Karpas-422 (cell line): ENCODE measurements at regions not wholly inside any gene's neighbourhood (a gene's known extent, or its start where the extent isn't known, plus 50 kb on each side); places are given as distances from the start of the nearest gene placed in this dataset.

Experiments used
- DNase-seq: peaks from one replicate; pipeline ENCODE4 v3.0.0-alpha.2; 2015
- H2AFZ ChIP-seq: fragments of 200-600 bp; sonication (generic); 2 replicates; pipeline ENCODE4 v1.6.1; 2014; ENCODE audit warnings: antibody characterized with exemption, low read length, mixed read lengths
- H3K27ac ChIP-seq: fragments of 200-600 bp; sonication (generic); 2 replicates; pipeline ENCODE4 v1.5.1; 2014; ENCODE audit warnings: mild to moderate bottlenecking, low read length, moderate library complexity
- H3K27me3 ChIP-seq: fragments of 200-600 bp; sonication (generic); 2 replicates; pipeline ENCODE4 v1.6.1; 2014; ENCODE audit warnings: low read length, mixed read lengths
- H3K36me3 ChIP-seq: fragments of 200-600 bp; sonication (generic); 2 replicates; pipeline ENCODE4 v1.6.1; 2014; ENCODE audit warnings: low read length, mixed read lengths; ENCODE audit not compliant: insufficient read depth
- H3K4me1 ChIP-seq: fragments of 200-600 bp; sonication (generic); 2 replicates; pipeline ENCODE4 v1.6.1; 2014; ENCODE audit warnings: mild to moderate bottlenecking, low read length, mixed read lengths
- H3K4me2 ChIP-seq: fragments of 200-600 bp; sonication (generic); 2 replicates; pipeline ENCODE4 v1.6.1; 2014; ENCODE audit warnings: low read length, low read depth, mild to moderate bottlenecking; ENCODE audit not compliant: poor library complexity, severe bottlenecking
- H3K4me3 ChIP-seq: fragments of 200-600 bp; sonication (generic); 2 replicates; pipeline ENCODE4 v1.5.1; 2014; ENCODE audit warnings: mild to moderate bottlenecking, antibody characterized with exemption, low read length, mixed read lengths
- H3K79me2 ChIP-seq: fragments of 200-600 bp; sonication (generic); 2 replicates; pipeline ENCODE4 v1.6.1; 2014; ENCODE audit warnings: mild to moderate bottlenecking, low read length, mixed read lengths
- H3K9ac ChIP-seq: fragments of 200-600 bp; sonication (generic); 2 replicates; pipeline ENCODE4 v1.6.0; 2014; ENCODE audit warnings: low read length
- H3K9me2 ChIP-seq: fragments of 200-600 bp; sonication (generic), shearing (Covaris generic); replicated peaks from 2 replicates; pipeline ENCODE4 v1.6.0; 2014; ENCODE audit warnings: mild to moderate bottlenecking, low read length, moderate library complexity; ENCODE audit not compliant: insufficient read depth
- H3K9me3 ChIP-seq: fragments of 300-700, 200-600 bp; sonication (generic); 2 replicates; pipeline ENCODE4 v1.6.1; 2014; ENCODE audit warnings: low read length, mixed read lengths
- H4K20me1 ChIP-seq: fragments of 200-600 bp; sonication (generic); 2 replicates; pipeline ENCODE4 v1.6.1; 2014; ENCODE audit warnings: mild to moderate bottlenecking, antibody characterized with exemption, low read length, low read depth; ENCODE audit not compliant: insufficient read depth

DNA sequence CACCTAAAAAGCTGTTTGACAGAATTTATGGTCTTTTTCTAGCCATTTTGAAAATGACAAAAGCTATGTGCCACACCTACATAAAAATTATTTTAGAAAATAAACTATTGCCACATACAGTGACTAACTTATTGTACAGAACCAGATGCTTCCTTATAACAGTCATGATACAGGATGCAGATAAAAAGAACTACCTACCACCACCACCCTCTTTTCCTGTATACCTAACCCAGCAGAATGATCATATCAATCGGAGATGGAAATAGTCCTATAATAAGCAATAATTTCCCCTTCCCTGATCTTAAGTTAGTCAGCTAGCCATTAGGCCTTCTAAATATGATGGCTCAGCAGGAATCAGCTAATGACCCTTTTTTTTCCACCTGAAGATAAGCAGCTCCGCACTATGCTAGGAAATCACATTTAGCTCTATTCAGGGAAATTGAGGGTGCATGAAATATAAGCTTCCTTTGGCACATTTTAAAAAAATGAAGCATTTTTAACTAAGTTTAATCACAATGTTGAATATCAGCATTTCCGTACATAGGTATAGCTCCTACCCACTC lies 155.5 kb upstream of the SETMAR start:
- no peak overlapping the region for H3K9ac ChIP-seq
- no peaks in the 10 kb centered on the region for H3K9me2 ChIP-seq
- no peaks in the 10 kb centered on the region for H3K79me2 ChIP-seq
- no peak overlapping the region for H3K27ac ChIP-seq
- H3K9me3 ChIP-seq = no peaks in the 10 kb centered on the region
- no peak overlapping the region for H3K4me3 ChIP-seq
- H3K27me3 ChIP-seq = no peaks in the 10 kb centered on the region
- no peaks in the 10 kb centered on the region for H4K20me1 ChIP-seq
- no peak for DNase-seq
- H2AFZ ChIP-seq = no peak overlapping the region
- no peaks in the 10 kb centered on the region for H3K36me3 ChIP-seq
- no peaks in the 10 kb centered on the region for H3K4me1 ChIP-seq
- no peak overlapping the region for H3K4me2 ChIP-seq

DNA sequence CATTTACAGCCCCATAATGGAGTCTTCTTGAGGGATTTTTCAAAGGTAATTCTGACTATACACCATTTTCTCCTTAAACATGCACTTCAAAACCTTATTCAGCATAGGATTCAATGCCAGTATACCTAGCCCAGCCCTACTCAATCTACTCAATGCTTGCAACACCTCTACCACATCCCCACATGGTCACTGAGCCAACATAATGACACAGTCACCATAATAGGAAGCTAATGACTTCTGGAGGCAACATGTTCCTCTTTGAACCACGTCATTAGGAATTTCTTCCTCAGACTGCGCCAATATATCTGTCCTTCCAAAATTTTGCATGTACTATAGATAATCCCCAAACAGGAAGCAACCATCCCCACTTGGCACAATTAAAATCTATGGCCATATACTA lies 153.9 kb upstream of the SETMAR start:
- Histone ChIP-seq H3K4me2 (no peak overlapping the region), H3K9ac (no peak overlapping the region), H3K36me3 (no peaks in the 10 kb centered on the region), H3K79me2 (no peaks in the 10 kb centered on the region), H3K4me1 (no peaks in the 10 kb centered on the region), H3K9me2 (no peaks in the 10 kb centered on the region), H4K20me1 (no peaks in the 10 kb centered on the region), H3K27ac (no peak overlapping the region), H3K27me3 (no peaks in the 10 kb centered on the region), H3K9me3 (no peaks in the 10 kb centered on the region), H2AFZ (no peak overlapping the region), H3K4me3 (no peak overlapping the region)
- no peak for DNase-seq

- Histone ChIP-seq H3K9me2 (no peaks in the 10 kb centered on the region), H3K4me3 (no peak overlapping the region), H3K27me3 (no peaks in the 10 kb centered on the region), H3K9me3 (no peaks in the 10 kb centered on the region), H3K9ac (no peak overlapping the region), H2AFZ (no peak overlapping the region), H3K27ac (no peak overlapping the region), H3K4me2 (no peak overlapping the region), H3K36me3 (no peaks in the 10 kb centered on the region), H3K4me1 (no peaks in the 10 kb centered on the region), H3K79me2 (no peaks in the 10 kb centered on the region), H4K20me1 (no peaks in the 10 kb centered on the region)
- no peak for DNase-seq
Observed at GRCh38 chr3:4150816-4151215, 152.4 kb upstream of the SETMAR start.

- Histone ChIP-seq H2AFZ (no peak overlapping the region), H3K4me3 (no peak overlapping the region)
Observed at GRCh38 chr3:4151859-4152258, 151.3 kb upstream of the SETMAR start.

GRCh38 chr3:4153771-4154170 lies 149.4 kb upstream of the SETMAR start:
- H3K27ac ChIP-seq = no peak overlapping the region
- DNase-seq = no peak
- H3K4me3 ChIP-seq = no peak overlapping the region
- H2AFZ ChIP-seq = no peak overlapping the region
- no peaks in the 10 kb centered on the region for H3K27me3 ChIP-seq
- no peak overlapping the region for H3K9ac ChIP-seq
- H3K9me3 ChIP-seq = no peaks in the 10 kb centered on the region
- H3K79me2 ChIP-seq = no peaks in the 10 kb centered on the region
- H3K36me3 ChIP-seq = no peaks in the 10 kb centered on the region
- H4K20me1 ChIP-seq = no peaks in the 10 kb centered on the region
- H3K4me1 ChIP-seq = no peaks in the 10 kb centered on the region
- no peak overlapping the region for H3K4me2 ChIP-seq
- no peaks in the 10 kb centered on the region; the same call in 1 of the 2 replicates for H3K9me2 ChIP-seq

More at GRCh38 chr3:4151859-4152258, 151.3 kb upstream of the SETMAR start:
- Histone ChIP-seq H3K4me2 (no peak overlapping the region), H3K27me3 (no peaks in the 10 kb centered on the region), H3K4me1 (no peaks in the 10 kb centered on the region), H3K79me2 (no peaks in the 10 kb centered on the region), H3K9me3 (no peaks in the 10 kb centered on the region), H3K36me3 (no peaks in the 10 kb centered on the region), H4K20me1 (no peaks in the 10 kb centered on the region), H3K9me2 (no peaks in the 10 kb centered on the region), H3K9ac (no peak overlapping the region), H3K27ac (no peak overlapping the region)
- DNase-seq = no peak

GRCh38 chr3:4158329-4158728 lies 144.8 kb upstream of the SETMAR start:
- Histone ChIP-seq H3K4me2 (no peak overlapping the region), H3K27me3 (no peaks in the 10 kb centered on the region), H3K4me1 (no peaks in the 10 kb centered on the region), H3K79me2 (no peaks in the 10 kb centered on the region), H3K27ac (no peak overlapping the region), H3K4me3 (no peak overlapping the region), H3K9me3 (no peaks in the 10 kb centered on the region), H2AFZ (no peak overlapping the region), H3K9me2 (no peaks in the 10 kb centered on the region; the same call in 1 of the 2 replicates), H4K20me1 (no peaks in the 10 kb centered on the region), H3K9ac (no peak overlapping the region), H3K36me3 (no peaks in the 10 kb centered on the region)
- DNase-seq = no peak

DNA sequence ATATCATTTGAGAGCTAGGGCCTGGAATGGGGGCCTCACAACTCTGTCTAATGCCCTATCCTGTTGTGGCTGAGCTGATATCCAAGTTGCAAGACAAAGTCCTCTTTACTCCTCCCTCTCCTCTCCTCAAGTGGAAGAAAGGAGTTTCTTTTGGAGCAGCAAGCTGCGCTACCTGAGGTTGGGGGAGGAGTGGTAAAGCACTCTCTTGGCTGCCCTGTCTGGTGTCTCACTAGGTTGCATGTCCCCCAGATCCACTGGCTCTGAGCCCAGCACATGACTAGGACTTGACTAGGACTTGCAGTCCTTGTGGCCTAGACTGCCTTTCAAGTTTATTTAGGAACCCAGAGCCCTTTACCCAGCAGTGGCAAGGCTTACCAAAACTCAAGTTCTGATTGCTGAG lies 141.1 kb upstream of the SETMAR start:
- no peak overlapping the region for H3K27ac ChIP-seq

DNA sequence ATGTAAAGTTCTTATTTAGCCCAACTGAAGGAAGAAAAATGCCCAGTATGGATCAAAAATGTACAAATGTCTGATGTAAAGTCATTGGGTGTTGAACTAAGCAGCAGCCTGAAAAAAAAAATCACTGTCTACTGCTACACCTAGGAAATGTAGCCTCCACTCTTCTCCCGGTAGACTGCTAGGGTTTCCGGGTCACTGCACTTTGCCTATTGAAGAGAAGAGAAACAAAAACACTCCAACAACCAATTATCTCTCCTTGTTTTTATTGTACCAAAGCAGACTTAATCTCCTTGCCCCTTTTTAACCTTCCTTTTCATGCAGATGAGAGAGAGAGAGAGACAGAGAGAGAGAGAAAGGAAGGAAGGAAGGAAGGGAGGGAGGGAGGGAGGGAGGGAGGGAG lies 140.2 kb upstream of the SETMAR start:
- no peak overlapping the region for H3K4me3 ChIP-seq

More for the DNA sequence above, 141.1 kb upstream of the SETMAR start:
- H3K9ac ChIP-seq = no peak overlapping the region
- H3K27me3 ChIP-seq = no peaks in the 10 kb centered on the region
- H3K79me2 ChIP-seq = no peaks in the 10 kb centered on the region
- no peaks in the 10 kb centered on the region for H3K36me3 ChIP-seq
- H3K4me3 ChIP-seq = no peak overlapping the region
- H3K9me2 ChIP-seq = no peaks in the 10 kb centered on the region; the same call in 1 of the 2 replicates
- H3K9me3 ChIP-seq = no peaks in the 10 kb centered on the region
- no peaks in the 10 kb centered on the region for H4K20me1 ChIP-seq
- H2AFZ ChIP-seq = no peak overlapping the region
- no peaks in the 10 kb centered on the region for H3K4me1 ChIP-seq
- no peak overlapping the region for H3K4me2 ChIP-seq
- no peak for DNase-seq

GRCh38 chr3:4166540-4166939 lies 136.6 kb upstream of the SETMAR start:
- H3K9me2 ChIP-seq = no peaks in the 10 kb centered on the region
- H3K4me3 ChIP-seq = no peak overlapping the region
- no peak overlapping the region for H3K9ac ChIP-seq
- DNase-seq = no peak
- no peak overlapping the region for H3K4me2 ChIP-seq
- H3K27ac ChIP-seq = no peak overlapping the region
- no peaks in the 10 kb centered on the region for H3K79me2 ChIP-seq
- no peaks in the 10 kb centered on the region for H3K9me3 ChIP-seq
- no peaks in the 10 kb centered on the region for H3K27me3 ChIP-seq
- H3K4me1 ChIP-seq = no peaks in the 10 kb centered on the region
- no peaks in the 10 kb centered on the region for H3K36me3 ChIP-seq
- H4K20me1 ChIP-seq = no peaks in the 10 kb centered on the region
- no peak overlapping the region for H2AFZ ChIP-seq

More for the DNA sequence above, 140.2 kb upstream of the SETMAR start:
- DNase-seq = no peak
- no peaks in the 10 kb centered on the region for H3K79me2 ChIP-seq
- no peaks in the 10 kb centered on the region for H3K27me3 ChIP-seq
- no peak overlapping the region for H3K9ac ChIP-seq
- no peak overlapping the region for H2AFZ ChIP-seq
- H3K4me2 ChIP-seq = no peak overlapping the region
- H4K20me1 ChIP-seq = no peaks in the 10 kb centered on the region
- H3K4me1 ChIP-seq = no peaks in the 10 kb centered on the region
- H3K9me3 ChIP-seq = no peaks in the 10 kb centered on the region
- no peaks in the 10 kb centered on the region; the same call in 1 of the 2 replicates for H3K9me2 ChIP-seq
- H3K36me3 ChIP-seq = no peaks in the 10 kb centered on the region
- no peak overlapping the region for H3K27ac ChIP-seq
